ENCODE measurements at regions not wholly inside any gene's neighbourhood (a gene's known extent, or its start where the extent isn't known, plus 50 kb on each side); places are given as distances from the start of the nearest gene placed in this dataset.

- TF ChIP-seq CTCF (IDR thresholded peaks at IDR 0.05; ENCODE audit: low read depth, low read length) = no peak
- TF ChIP-seq POLR2A (IDR thresholded peaks at IDR 0.05; ENCODE audit: extremely low read depth, insufficient read length) = no peak
- TF ChIP-seq MAX (IDR thresholded peaks at IDR 0.05; ENCODE audit: low read depth, low read length) = no peak
- TF ChIP-seq MYC (IDR thresholded peaks at IDR 0.05; ENCODE audit: low read depth, low read length) = no peak
Observed at GRCh38 chr6:80449726-80450125, 343.3 kb downstream of the BCKDHB start.

Data from NB4 (cell line).